GM19193 (cell line): ENCODE measurements at regions not wholly inside any gene's neighbourhood (a gene's known extent, or its start where the extent isn't known, plus 50 kb on each side); places are given as distances from the start of the nearest gene placed in this dataset.

ENCODE experiments used
- POLR2A ChIP-seq: IDR thresholded peaks from 4 replicates; pipeline ENCODE4 v1.6.1; 2011; ENCODE audit not compliant: insufficient read depth, insufficient read length; ENCODE audit errors: extremely low read depth

- TF ChIP-seq POLR2A = no peak
Observed at GRCh38 chr6:21914121-21914973, 320.8 kb downstream of the SOX4 start.

GRCh38 chr6:21915707-21916260 is 322.2 kb downstream of the SOX4 start:
- TF ChIP-seq POLR2A = no peak

GRCh38 chr6:21918041-21918440 is 324.5 kb downstream of the SOX4 start:
- TF ChIP-seq POLR2A = no peak

- no peak for TF ChIP-seq POLR2A
Observed at GRCh38 chr6:21918666-21919065, 325.1 kb downstream of the SOX4 start.

- no peak for TF ChIP-seq POLR2A
Observed at GRCh38 chr6:21922086-21922485, 328.5 kb downstream of the SOX4 start.

- no peak for TF ChIP-seq POLR2A
Observed at GRCh38 chr6:21924002-21924401, 330.5 kb downstream of the SOX4 start.

- no peak for TF ChIP-seq POLR2A
Observed at GRCh38 chr6:21928827-21929226, 335.3 kb downstream of the SOX4 start.

- no peak for TF ChIP-seq POLR2A
Observed at GRCh38 chr6:21931641-21932335, 338.2 kb downstream of the SOX4 start.

- TF ChIP-seq POLR2A = no peak
Observed at GRCh38 chr6:21933351-21933750, 339.8 kb downstream of the SOX4 start.

- no peak for TF ChIP-seq POLR2A
Observed at GRCh38 chr6:21935142-21935541, 341.6 kb downstream of the SOX4 start.

- no peak for TF ChIP-seq POLR2A
Observed at GRCh38 chr6:21935561-21936028, 342.0 kb downstream of the SOX4 start.

GRCh38 chr6:21937466-21937865 is 343.9 kb downstream of the SOX4 start:
- no peak for TF ChIP-seq POLR2A

GRCh38 chr6:21941926-21942325 is 348.4 kb downstream of the SOX4 start:
- no peak for TF ChIP-seq POLR2A

- TF ChIP-seq POLR2A = no peak
Observed at GRCh38 chr6:21942897-21943296, 349.3 kb downstream of the SOX4 start.

- TF ChIP-seq POLR2A = no peak
Observed at GRCh38 chr6:21946298-21946783, 350.5 kb downstream of the PRL start.

GRCh38 chr6:21947731-21948386 is 349.0 kb downstream of the PRL start:
- no peak for TF ChIP-seq POLR2A

GRCh38 chr6:21949211-21949801 is 347.5 kb downstream of the PRL start:
- no peak for TF ChIP-seq POLR2A
